DOHH2 (cell line): ENCODE measurements at regions not wholly inside any gene's neighbourhood (a gene's known extent, or its start where the extent isn't known, plus 50 kb on each side); places are given as distances from the start of the nearest gene placed in this dataset.
A peak's percentile ranks its signal among the peaks of the same experiment; 100 is the strongest.

Source experiments
- EZH2phosphoT487 ChIP-seq: fragments of 200-600 bp; sonication (generic); IDR thresholded peaks from 2 replicates; pipeline ENCODE4 v1.6.1; 2017; ENCODE audit warnings: borderline replicate concordance, mild to moderate bottlenecking, antibody characterized with exemption, low read length, moderate library complexity, mixed read lengths
- TF ChIP-seq, protein P1 (sequence below): fragments of 200-600 bp; sonication (generic); IDR thresholded peaks from one replicate; pipeline ENCODE4 v1.5.1; 2014; ENCODE audit warnings: antibody characterized with exemption, mild to moderate bottlenecking, low read depth, low read length; ENCODE audit not compliant: poor library complexity, severe bottlenecking

DNA sequence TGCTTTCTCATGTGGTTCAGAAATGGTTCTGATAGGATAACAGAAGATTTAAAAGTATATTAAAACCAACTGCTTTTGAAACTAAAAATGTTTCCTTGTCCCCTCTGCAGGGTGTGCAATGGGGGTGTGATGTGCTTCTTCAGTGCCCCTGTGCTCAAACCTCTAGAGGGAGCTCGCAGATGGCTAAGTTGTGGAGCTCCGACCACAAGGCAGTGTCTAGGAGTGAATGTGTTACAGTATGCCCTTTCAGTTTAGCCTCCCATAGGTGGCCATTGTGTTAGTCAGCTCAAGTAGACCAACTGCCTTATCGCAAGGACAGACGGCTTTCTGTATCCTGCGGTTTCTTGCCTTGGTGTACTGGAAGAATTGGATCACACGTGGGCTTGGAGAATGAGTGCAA is 130.5 kb downstream of the TENT5D start:
- TF ChIP-seq, protein P1, sequence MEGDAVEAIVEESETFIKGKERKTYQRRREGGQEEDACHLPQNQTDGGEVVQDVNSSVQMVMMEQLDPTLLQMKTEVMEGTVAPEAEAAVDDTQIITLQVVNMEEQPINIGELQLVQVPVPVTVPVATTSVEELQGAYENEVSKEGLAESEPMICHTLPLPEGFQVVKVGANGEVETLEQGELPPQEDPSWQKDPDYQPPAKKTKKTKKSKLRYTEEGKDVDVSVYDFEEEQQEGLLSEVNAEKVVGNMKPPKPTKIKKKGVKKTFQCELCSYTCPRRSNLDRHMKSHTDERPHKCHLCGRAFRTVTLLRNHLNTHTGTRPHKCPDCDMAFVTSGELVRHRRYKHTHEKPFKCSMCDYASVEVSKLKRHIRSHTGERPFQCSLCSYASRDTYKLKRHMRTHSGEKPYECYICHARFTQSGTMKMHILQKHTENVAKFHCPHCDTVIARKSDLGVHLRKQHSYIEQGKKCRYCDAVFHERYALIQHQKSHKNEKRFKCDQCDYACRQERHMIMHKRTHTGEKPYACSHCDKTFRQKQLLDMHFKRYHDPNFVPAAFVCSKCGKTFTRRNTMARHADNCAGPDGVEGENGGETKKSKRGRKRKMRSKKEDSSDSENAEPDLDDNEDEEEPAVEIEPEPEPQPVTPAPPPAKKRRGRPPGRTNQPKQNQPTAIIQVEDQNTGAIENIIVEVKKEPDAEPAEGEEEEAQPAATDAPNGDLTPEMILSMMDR = peak; percentile 9
- no peak for TF ChIP-seq EZH2phosphoT487
